ENCODE measurements at regions not wholly inside any gene's neighbourhood (a gene's known extent, or its start where the extent isn't known, plus 50 kb on each side); places are given as distances from the start of the nearest gene placed in this dataset.

DNA sequence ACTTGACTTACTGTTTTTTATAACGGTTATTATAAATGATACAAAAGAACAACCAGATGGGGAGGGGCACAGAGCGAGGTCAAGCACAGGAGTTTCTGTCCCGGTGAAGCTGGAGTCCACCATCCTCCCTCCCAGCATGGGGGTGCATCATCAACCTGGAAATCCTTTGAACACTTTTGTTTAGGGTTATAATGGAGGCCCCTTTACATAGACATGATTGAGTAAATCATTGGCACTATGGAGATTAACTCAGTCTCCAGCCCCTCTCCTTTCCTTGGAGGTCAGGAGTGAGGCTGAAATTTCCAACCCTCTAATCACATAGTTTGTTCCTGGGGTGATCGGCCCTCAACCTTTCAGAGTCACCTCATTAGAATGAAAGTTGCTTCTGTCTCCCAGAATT is 71.8 kb upstream of the ANKEF1 start:
- Histone ChIP-seq H3K27ac (ENCODE audit: low read depth, low read length) (no peak overlapping the region), H3K9me3 (ENCODE audit: low read length) (no peaks in the 10 kb centered on the region), H3K4me1 (ENCODE audit: insufficient read depth, low read length) (no peaks in the 10 kb centered on the region), H3K4me3 (ENCODE audit: low read length) (no peak overlapping the region), H3K36me3 (ENCODE audit: insufficient read depth, low read length) (no peaks in the 10 kb centered on the region), H3K27me3 (ENCODE audit: insufficient read depth, low read length, poor library complexity, severe bottlenecking) (no peaks in the 10 kb centered on the region)
- POLR2A ChIA-PET: no interaction called here
- Mint-ChIP-seq H3K4me1 (no peaks in the 10 kb centered on the region), H3K4me3 (no peak overlapping the region), H3K27ac (no peak overlapping the region), H3K36me3 (peaks cover 0 to 1% (median 0%) of the 10 kb centered on the region in 3 donors), H3K27me3 (peaks cover 8 to 58% of the 10 kb centered on the region in 2 donors), H3K9me3 (no peaks in the 10 kb centered on the region)
- CTCF ChIA-PET: no interaction called here
- no peak for DNase-seq

DNA sequence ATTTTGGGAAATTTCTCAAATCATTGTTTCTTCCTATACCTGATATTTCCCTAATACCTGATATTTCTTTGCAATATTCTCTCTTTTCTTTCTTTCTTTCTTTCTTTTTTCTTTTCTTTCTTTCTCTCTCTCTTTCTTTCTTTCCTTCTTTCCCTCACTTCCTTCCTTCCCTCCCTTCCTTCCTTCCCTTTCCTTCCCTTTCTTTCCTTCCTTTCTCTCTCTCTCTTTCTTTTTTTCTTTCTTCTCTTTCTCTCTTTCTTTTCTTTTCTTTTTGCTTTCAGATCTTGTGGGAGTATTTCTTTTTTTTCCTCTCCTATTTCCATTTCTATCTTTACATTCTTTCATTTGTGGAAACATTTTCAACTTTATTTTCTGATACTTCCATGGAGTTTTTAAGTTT is 76.1 kb upstream of the ANKEF1 start:
- POLR2A ChIA-PET: no interaction called here
- no peaks in the 10 kb centered on the region for H3K27me3 ChIP-seq (ENCODE audit: insufficient read depth, low read length, poor library complexity, severe bottlenecking)
- H3K4me3 ChIP-seq (ENCODE audit: low read length): no peak overlapping the region
- H3K36me3 ChIP-seq (ENCODE audit: insufficient read depth, low read length): no peaks in the 10 kb centered on the region
- Mint-ChIP-seq H3K4me3 (no peak overlapping the region), H3K4me1 (no peaks in the 10 kb centered on the region), H3K27me3 (peaks cover 8 to 44% of the 10 kb centered on the region in 2 donors), H3K9me3 (peaks cover 0 to 2% (median 0%) of the 10 kb centered on the region in 5 donors), H3K36me3 (no peaks in the 10 kb centered on the region), H3K27ac (no peak overlapping the region)
- DNase-seq: no peak
- H3K27ac ChIP-seq (ENCODE audit: low read depth, low read length): no peak overlapping the region
- CTCF ChIA-PET: no interaction called here
- no peaks in the 10 kb centered on the region for H3K9me3 ChIP-seq (ENCODE audit: low read length)
- H3K4me1 ChIP-seq (ENCODE audit: insufficient read depth, low read length): no peaks in the 10 kb centered on the region

DNA sequence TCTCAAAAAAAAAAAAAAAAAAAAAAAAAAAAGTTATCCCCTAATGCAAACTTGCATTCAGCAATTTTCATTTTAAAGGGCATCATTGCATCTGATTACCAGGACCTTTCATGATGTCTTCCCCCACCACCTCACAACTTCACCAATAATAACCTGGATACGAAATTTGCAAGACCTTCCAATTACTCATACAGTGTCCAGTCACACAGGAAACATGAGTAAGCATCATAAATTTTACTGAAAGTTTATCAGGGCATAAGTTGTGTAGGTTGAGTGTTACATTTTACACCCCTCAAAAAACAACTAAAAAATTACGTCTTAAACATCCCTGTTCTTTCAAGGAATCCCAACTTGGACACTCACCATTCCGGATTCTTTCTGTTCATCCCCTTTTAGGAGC is 79.1 kb upstream of the ANKEF1 start:
- ChIA-PET POLR2A (no interaction called here), CTCF (no interaction called here)
- Mint-ChIP-seq H3K9me3 (peaks cover 0 to 2% (median 0%) of the 10 kb centered on the region in 5 donors), H3K36me3 (no peaks in the 10 kb centered on the region), H3K27ac (no peak overlapping the region), H3K4me1 (no peaks in the 10 kb centered on the region), H3K4me3 (no peak overlapping the region), H3K27me3 (peaks cover 5 to 35% of the 10 kb centered on the region in 2 donors)
- H3K36me3 ChIP-seq (ENCODE audit: insufficient read depth, low read length): no peaks in the 10 kb centered on the region
- no peak for DNase-seq
- H3K27me3 ChIP-seq (ENCODE audit: insufficient read depth, low read length, poor library complexity, severe bottlenecking): no peaks in the 10 kb centered on the region
- H3K27ac ChIP-seq (ENCODE audit: low read depth, low read length): no peak overlapping the region
- no peaks in the 10 kb centered on the region for H3K9me3 ChIP-seq (ENCODE audit: low read length)
- no peak overlapping the region for H3K4me3 ChIP-seq (ENCODE audit: low read length)
- H3K4me1 ChIP-seq (ENCODE audit: insufficient read depth, low read length): no peaks in the 10 kb centered on the region

GRCh38 chr20:9949563-9949962 is 85.2 kb upstream of the ANKEF1 start:
- Mint-ChIP-seq H3K9me3 (no peaks in the 10 kb centered on the region), H3K4me1 (no peaks in the 10 kb centered on the region), H3K27ac (no peak overlapping the region), H3K27me3 (peaks cover 4 to 32% of the 10 kb centered on the region in 2 donors), H3K4me3 (no peak overlapping the region), H3K36me3 (no peaks in the 10 kb centered on the region)
- no peak for DNase-seq
- Histone ChIP-seq H3K27ac (ENCODE audit: low read depth, low read length) (no peak overlapping the region), H3K27me3 (ENCODE audit: insufficient read depth, low read length, poor library complexity, severe bottlenecking) (no peaks in the 10 kb centered on the region), H3K36me3 (ENCODE audit: insufficient read depth, low read length) (no peaks in the 10 kb centered on the region), H3K4me3 (ENCODE audit: low read length) (no peak overlapping the region), H3K4me1 (ENCODE audit: insufficient read depth, low read length) (no peaks in the 10 kb centered on the region), H3K9me3 (ENCODE audit: low read length) (no peaks in the 10 kb centered on the region)
- CTCF ChIA-PET: no interaction called here
- POLR2A ChIA-PET: no interaction called here

- no peaks in the 10 kb centered on the region for H3K36me3 Mint-ChIP-seq
- H3K27me3 Mint-ChIP-seq: peaks cover 4 to 19% of the 10 kb centered on the region in 2 donors
Measured at GRCh38 chr20:9945408-9945807, 89.4 kb upstream of the ANKEF1 start.

DNA sequence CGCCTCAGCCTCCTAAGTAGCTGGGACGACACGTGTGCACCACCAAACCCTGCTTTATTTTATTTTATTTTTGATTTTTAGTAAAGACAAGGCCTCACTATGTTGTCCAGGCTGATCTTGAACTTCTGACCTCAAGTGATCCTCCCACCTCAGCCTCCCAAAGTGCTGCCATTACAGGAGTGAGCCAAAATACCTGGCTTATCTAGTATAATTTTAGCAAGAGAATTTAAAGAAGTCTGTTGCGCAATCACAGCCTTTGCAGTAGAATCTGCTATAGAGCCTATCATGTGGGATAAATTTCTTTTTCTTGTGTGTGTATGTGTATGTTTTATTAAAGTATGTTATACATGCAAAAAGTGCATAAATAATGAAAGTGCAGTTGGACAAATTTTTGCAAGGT is 92.1 kb upstream of the ANKEF1 start:
- H3K9me3 ChIP-seq (ENCODE audit: low read length): no peaks in the 10 kb centered on the region
- H3K36me3 ChIP-seq (ENCODE audit: insufficient read depth, low read length): no peaks in the 10 kb centered on the region
- Mint-ChIP-seq H3K4me1 (no peaks in the 10 kb centered on the region), H3K9me3 (no peaks in the 10 kb centered on the region), H3K27ac (no peak overlapping the region), H3K36me3 (no peaks in the 10 kb centered on the region), H3K4me3 (no peak overlapping the region), H3K27me3 (peaks cover 1 to 11% of the 10 kb centered on the region in 2 donors)
- DNase-seq: no peak
- POLR2A ChIA-PET: no interaction called here
- no peak overlapping the region for H3K27ac ChIP-seq (ENCODE audit: low read depth, low read length)
- H3K4me3 ChIP-seq (ENCODE audit: low read length): no peak overlapping the region
- CTCF ChIA-PET: no interaction called here
- no peaks in the 10 kb centered on the region for H3K27me3 ChIP-seq (ENCODE audit: insufficient read depth, low read length, poor library complexity, severe bottlenecking)
- no peaks in the 10 kb centered on the region for H3K4me1 ChIP-seq (ENCODE audit: insufficient read depth, low read length)

More at GRCh38 chr20:9945408-9945807, 89.4 kb upstream of the ANKEF1 start:
- no peaks in the 10 kb centered on the region for H3K4me1 Mint-ChIP-seq
- no peak overlapping the region for H3K27ac Mint-ChIP-seq
- Histone ChIP-seq H3K36me3 (ENCODE audit: insufficient read depth, low read length) (no peaks in the 10 kb centered on the region), H3K4me1 (ENCODE audit: insufficient read depth, low read length) (no peaks in the 10 kb centered on the region), H3K27ac (ENCODE audit: low read depth, low read length) (no peak overlapping the region), H3K4me3 (ENCODE audit: low read length) (no peak overlapping the region), H3K9me3 (ENCODE audit: low read length) (no peaks in the 10 kb centered on the region), H3K27me3 (ENCODE audit: insufficient read depth, low read length, poor library complexity, severe bottlenecking) (no peaks in the 10 kb centered on the region)
- ChIA-PET POLR2A (no interaction called here), CTCF (no interaction called here)
- H3K4me3 Mint-ChIP-seq: no peak overlapping the region
- no peaks in the 10 kb centered on the region for H3K9me3 Mint-ChIP-seq
- no peak for DNase-seq

GRCh38 chr20:9940329-9940728 is 94.5 kb upstream of the ANKEF1 start:
- Mint-ChIP-seq H3K27ac (no peak overlapping the region), H3K4me1 (no peaks in the 10 kb centered on the region), H3K27me3 (peaks cover 0 to 8% of the 10 kb centered on the region in 2 donors), H3K4me3 (no peak overlapping the region), H3K9me3 (no peaks in the 10 kb centered on the region), H3K36me3 (no peaks in the 10 kb centered on the region)
- H3K27me3 ChIP-seq (ENCODE audit: insufficient read depth, low read length, poor library complexity, severe bottlenecking): no peaks in the 10 kb centered on the region
- no peak for DNase-seq
- ChIA-PET CTCF (no interaction called here), POLR2A (no interaction called here)
- no peak overlapping the region for H3K27ac ChIP-seq (ENCODE audit: low read depth, low read length)
- H3K9me3 ChIP-seq (ENCODE audit: low read length): no peaks in the 10 kb centered on the region
- H3K36me3 ChIP-seq (ENCODE audit: insufficient read depth, low read length): no peaks in the 10 kb centered on the region
- no peaks in the 10 kb centered on the region for H3K4me1 ChIP-seq (ENCODE audit: insufficient read depth, low read length)
- H3K4me3 ChIP-seq (ENCODE audit: low read length): no peak overlapping the region

DNA sequence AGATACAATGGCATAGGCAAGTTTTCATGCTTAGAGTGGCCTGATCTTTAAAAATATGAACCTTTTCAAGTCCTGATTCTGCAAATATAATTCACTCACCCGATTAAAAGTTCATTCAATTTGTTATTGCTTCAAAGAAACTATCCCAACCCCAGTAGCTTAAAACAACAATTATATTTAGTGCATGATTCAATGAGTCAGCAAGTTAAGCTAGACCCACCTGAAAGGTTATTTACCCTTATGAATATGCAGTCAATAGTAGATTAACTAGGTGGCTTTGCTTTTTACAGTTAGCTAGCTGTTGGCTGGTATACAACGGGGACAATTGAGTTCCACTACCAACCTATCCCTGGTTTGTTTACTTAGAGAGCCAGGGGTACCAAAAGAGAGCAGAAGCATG is 95.6 kb upstream of the ANKEF1 start:
- DNase-seq: no peak
- no peak overlapping the region for H3K27ac ChIP-seq (ENCODE audit: low read depth, low read length)
- ChIA-PET CTCF (no interaction called here), POLR2A (no interaction called here)
- no peaks in the 10 kb centered on the region for H3K4me1 Mint-ChIP-seq
- H3K9me3 Mint-ChIP-seq: no peaks in the 10 kb centered on the region
- no peaks in the 10 kb centered on the region for H3K4me1 ChIP-seq (ENCODE audit: insufficient read depth, low read length)
- no peak overlapping the region for H3K27ac Mint-ChIP-seq
- no peaks in the 10 kb centered on the region for H3K36me3 Mint-ChIP-seq
- no peak overlapping the region for H3K4me3 ChIP-seq (ENCODE audit: low read length)
- H3K27me3 ChIP-seq (ENCODE audit: insufficient read depth, low read length, poor library complexity, severe bottlenecking): no peaks in the 10 kb centered on the region
- H3K27me3 Mint-ChIP-seq: peaks cover 0 to 8% of the 10 kb centered on the region in 2 donors
- H3K9me3 ChIP-seq (ENCODE audit: low read length): no peaks in the 10 kb centered on the region
- no peaks in the 10 kb centered on the region for H3K36me3 ChIP-seq (ENCODE audit: insufficient read depth, low read length)
- H3K4me3 Mint-ChIP-seq: no peak overlapping the region

GRCh38 chr20:9935285-9935684 is 96.4 kb upstream of the PAK5 start:
- Histone ChIP-seq H3K27ac (ENCODE audit: low read depth, low read length) (no peak overlapping the region), H3K4me3 (ENCODE audit: low read length) (no peak overlapping the region), H3K9me3 (ENCODE audit: low read length) (no peaks in the 10 kb centered on the region), H3K36me3 (ENCODE audit: insufficient read depth, low read length) (no peaks in the 10 kb centered on the region), H3K27me3 (ENCODE audit: insufficient read depth, low read length, poor library complexity, severe bottlenecking) (no peaks in the 10 kb centered on the region), H3K4me1 (ENCODE audit: insufficient read depth, low read length) (no peaks in the 10 kb centered on the region)
- POLR2A ChIA-PET: no interaction called here
- H3K36me3 Mint-ChIP-seq: no peaks in the 10 kb centered on the region
- peaks cover 1 to 4% of the 10 kb centered on the region in 2 donors for H3K27me3 Mint-ChIP-seq
- DNase-seq: no peak
- H3K4me1 Mint-ChIP-seq: no peaks in the 10 kb centered on the region
- no peak overlapping the region for H3K4me3 Mint-ChIP-seq
- no peaks in the 10 kb centered on the region for H3K9me3 Mint-ChIP-seq
- CTCF ChIA-PET: no interaction called here
- H3K27ac Mint-ChIP-seq: no peak overlapping the region
